Tibial artery (tissue), 4 donors: ENCODE measurements at regions not wholly inside any gene's neighbourhood (a gene's known extent, or its start where the extent isn't known, plus 50 kb on each side); places are given as distances from the start of the nearest gene placed in this dataset.
"Not testable (repeated sequence)": the region's sequence is repeated elsewhere in the genome, so short reads cannot be mapped to it uniquely, and the experiment has no call there.

Source experiments
- DNase-seq, 2 donors: peaks; one replicate each; pipeline ENCODE4 v3.0.0-alpha.2; 2019
- H3K27ac ChIP-seq, 2 donors: fragments of 200-600 bp; sonication (generic) in 1 of 2; 1 replicate in 1 of 2; 2 replicates in 1 of 2; pipeline ENCODE4 v1.5.1; 2018 to 2019; ENCODE audit warnings: mild to moderate bottlenecking in 1 of 2
- H3K27me3 ChIP-seq, 2 donors: fragments of 200-600 bp; sonication (generic) in 1 of 2; one replicate each; pipeline versions ENCODE4 v1.5.1 to v1.6.0; 2016 to 2019
- H3K36me3 ChIP-seq, 3 donors: fragments of 200-600 bp; sonication (generic) in 2 of 3; one replicate each; pipeline ENCODE4 v1.5.1; 2016 to 2019; ENCODE audit warnings: mild to moderate bottlenecking in 2 of 3
- H3K4me1 ChIP-seq, 4 donors: fragments of 200-600 bp; sonication (generic) in 2 of 4; 1 replicate in 3 of 4; 2 replicates in 1 of 4; pipeline ENCODE4 v1.5.1; 2016 to 2019
- H3K4me3 ChIP-seq, 2 donors: fragments of 200-600 bp; sonication (generic) in 1 of 2; 1 replicate in 1 of 2; 2 replicates in 1 of 2; pipeline ENCODE4 v1.5.1; 2018 to 2019; ENCODE audit warnings: mild to moderate bottlenecking in 2 of 2
- H3K9me3 ChIP-seq, 3 donors: fragments of 200-600 bp; sonication (generic) in 1 of 3; one replicate each; pipeline ENCODE4 v1.5.1; 2016 to 2019
- intact Hi-C: fragments of 100-400 bp; cut with DNase I; formaldehyde crosslinking; loops from one replicate; pipeline ENCODE4 v1.15.0; 2023; ENCODE audit warnings: low total_unique reads
- TF ChIP-seq, protein P1 (sequence below), 2 experiments: fragments of 200-600 bp in 1 of 2; fragments of 450-650 bp in 1 of 2; IDR thresholded peaks; one replicate each; pipeline ENCODE4 v1.5.1; 2017 to 2019; ENCODE audit warnings: antibody characterized with exemption in 2 of 2, mild to moderate bottlenecking in 1 of 2, moderate library complexity in 1 of 2

DNA sequence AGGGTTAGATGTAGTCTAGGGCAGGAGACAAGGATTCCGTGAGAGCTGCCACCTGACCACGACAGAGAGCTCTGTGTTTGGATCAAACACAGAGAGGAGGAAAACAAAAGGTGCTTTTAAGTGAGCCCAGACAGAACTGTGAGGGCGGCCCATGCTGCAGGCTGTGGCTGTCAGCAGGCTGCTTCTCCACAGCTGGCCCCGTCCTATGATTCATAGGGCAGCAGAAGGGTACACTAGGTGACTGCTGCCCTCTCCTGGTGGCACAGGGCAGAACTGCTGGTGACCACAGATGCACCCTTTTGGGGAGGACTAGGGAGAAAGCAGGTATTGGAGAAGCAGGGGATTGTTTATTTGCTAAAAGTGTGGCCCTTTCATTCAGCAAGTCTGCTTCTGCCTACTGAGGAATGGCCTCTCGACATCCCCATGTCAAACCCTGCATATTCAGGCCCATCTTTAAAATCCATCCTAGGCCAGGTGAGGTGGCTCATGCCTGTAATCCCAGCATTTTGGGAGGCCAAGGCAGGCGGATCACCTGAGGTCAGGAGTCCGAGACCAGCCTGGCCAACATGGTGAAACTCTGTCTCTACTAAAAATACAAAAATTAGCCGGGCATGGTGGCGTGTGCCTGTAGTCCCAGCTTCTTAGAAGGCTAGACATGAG, 234.4 kb upstream of the FRG2C start:
- intact Hi-C loops, result loop anchor here (10.0 kb wide), 1 partner anchor 145 kb away; no protein-coding TSS in a partner anchor
- H3K4me3 ChIP-seq, H3K27me3 ChIP-seq, H3K27ac ChIP-seq, H3K9me3 ChIP-seq: not testable (repeated sequence)
- DNase-seq, result peak; percentile 81 to 84
- Histone ChIP-seq H3K36me3 (peaks cover 15 to 47% (median 30%) of the 10 kb centered on the region in 3 donors), H3K4me1 (peaks cover 0 to 44% (median 30%) of the 10 kb centered on the region in 4 donors)
- TF ChIP-seq, protein P1, sequence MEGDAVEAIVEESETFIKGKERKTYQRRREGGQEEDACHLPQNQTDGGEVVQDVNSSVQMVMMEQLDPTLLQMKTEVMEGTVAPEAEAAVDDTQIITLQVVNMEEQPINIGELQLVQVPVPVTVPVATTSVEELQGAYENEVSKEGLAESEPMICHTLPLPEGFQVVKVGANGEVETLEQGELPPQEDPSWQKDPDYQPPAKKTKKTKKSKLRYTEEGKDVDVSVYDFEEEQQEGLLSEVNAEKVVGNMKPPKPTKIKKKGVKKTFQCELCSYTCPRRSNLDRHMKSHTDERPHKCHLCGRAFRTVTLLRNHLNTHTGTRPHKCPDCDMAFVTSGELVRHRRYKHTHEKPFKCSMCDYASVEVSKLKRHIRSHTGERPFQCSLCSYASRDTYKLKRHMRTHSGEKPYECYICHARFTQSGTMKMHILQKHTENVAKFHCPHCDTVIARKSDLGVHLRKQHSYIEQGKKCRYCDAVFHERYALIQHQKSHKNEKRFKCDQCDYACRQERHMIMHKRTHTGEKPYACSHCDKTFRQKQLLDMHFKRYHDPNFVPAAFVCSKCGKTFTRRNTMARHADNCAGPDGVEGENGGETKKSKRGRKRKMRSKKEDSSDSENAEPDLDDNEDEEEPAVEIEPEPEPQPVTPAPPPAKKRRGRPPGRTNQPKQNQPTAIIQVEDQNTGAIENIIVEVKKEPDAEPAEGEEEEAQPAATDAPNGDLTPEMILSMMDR (IDR thresholded peaks at IDR 0.05), result peak; percentile 85 to 86

DNA sequence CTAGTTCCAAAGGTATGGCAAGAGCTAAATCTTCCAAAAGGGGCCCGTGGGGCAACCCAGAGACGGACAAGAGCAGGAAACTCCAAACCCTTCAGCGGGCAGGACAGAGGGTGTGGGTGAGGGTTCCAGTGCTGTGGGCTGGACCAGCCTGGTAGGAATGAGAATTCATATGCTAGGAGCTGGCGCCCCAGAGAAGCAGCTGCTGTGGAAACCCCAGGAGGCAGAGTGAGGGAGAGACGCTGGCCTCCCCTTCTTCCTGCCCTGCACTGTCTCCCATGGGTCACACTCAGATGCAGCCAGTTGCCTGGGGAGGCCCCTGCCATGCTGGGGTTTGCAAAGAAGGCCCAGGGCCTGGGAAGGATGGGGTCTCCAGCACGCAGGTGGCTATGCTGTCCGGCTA, 233.7 kb upstream of the FRG2C start:
- Histone ChIP-seq H3K4me1 (peaks cover 0 to 44% (median 30%) of the 10 kb centered on the region in 4 donors), H3K36me3 (peaks cover 15 to 44% (median 27%) of the 10 kb centered on the region in 3 donors)
- H3K27me3 ChIP-seq, DNase-seq, H3K4me3 ChIP-seq, intact Hi-C loops, H3K9me3 ChIP-seq, H3K27ac ChIP-seq: not testable (repeated sequence)

DNA sequence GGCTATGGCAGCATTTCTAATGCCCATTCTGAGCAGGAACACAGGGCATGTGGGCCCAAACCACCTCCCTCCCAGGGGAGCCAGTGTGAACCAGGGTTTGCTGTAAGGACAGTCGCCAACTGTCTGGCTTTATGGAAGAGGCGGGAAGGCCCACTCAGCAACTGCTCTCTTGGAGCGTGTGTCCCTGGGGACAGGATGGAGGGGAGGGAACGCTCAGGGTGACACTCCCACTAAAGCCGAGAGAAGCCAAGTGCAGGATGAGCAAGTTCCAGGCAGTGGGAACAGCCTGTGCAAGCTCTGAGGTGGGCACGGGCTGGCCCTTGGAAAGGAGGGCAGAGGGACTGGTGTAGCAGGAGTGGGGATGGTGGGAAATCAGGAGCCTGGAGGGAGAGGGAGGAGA, 233.0 kb upstream of the FRG2C start:
- H3K27me3 ChIP-seq, H3K27ac ChIP-seq, intact Hi-C loops, DNase-seq, H3K9me3 ChIP-seq, H3K4me3 ChIP-seq: not testable (repeated sequence)
- Histone ChIP-seq H3K36me3 (peaks cover 7 to 37% (median 20%) of the 10 kb centered on the region in 3 donors), H3K4me1 (peaks cover 0 to 45% (median 32%) of the 10 kb centered on the region in 4 donors)

DNA sequence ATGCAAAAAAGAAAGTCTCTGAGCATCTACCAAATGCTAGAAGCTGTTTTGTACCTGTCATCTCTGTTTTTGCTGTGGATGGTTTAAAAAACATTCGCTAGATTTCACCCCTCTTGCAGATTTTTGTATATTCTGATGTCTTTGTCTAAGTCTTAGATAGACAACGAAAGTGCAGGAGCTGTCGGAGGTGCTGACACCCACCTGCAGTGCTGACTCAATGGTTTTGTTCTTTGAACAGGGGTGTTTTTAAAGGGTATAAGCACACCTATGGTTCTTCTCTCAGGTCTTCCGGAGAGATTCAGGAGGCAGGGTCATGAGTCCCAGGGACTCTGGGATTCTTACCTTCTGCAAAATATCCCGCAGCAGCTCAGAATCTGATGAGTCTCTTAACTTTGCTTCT, 231.7 kb upstream of the FRG2C start:
- H3K4me3 ChIP-seq, intact Hi-C loops, H3K27me3 ChIP-seq, H3K9me3 ChIP-seq, DNase-seq: not testable (repeated sequence)
- peak overlapping the region; percentile 91 to 93 for H3K27ac ChIP-seq
- H3K36me3 ChIP-seq, result peaks cover 0 to 24% (median 11%) of the 10 kb centered on the region in 3 donors
- peaks cover 0 to 48% (median 35%) of the 10 kb centered on the region in 4 donors for H3K4me1 ChIP-seq

DNA sequence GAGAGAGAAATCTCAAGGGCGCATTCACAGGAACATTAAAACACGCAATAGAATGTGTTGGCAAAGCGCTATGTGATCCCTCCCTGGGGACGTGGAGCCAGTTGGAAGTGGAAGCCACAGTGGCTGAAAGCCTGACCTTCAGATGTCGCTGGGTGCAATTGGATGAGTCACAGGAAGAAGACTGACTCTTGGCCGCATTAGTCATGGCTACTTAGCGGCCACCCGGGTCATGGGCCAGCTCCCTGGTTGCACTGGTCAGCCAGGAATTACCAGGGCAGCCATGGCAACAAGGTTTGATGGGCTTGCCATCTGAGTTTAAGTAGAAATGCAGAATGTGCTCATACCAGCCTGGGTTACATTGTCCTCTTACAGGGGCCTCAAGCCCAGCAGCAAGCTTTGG, 231.2 kb upstream of the FRG2C start:
- H3K4me3 ChIP-seq, H3K27me3 ChIP-seq, H3K9me3 ChIP-seq, intact Hi-C loops: not testable (repeated sequence)
- peak overlapping the region; percentile 91 to 93 for H3K27ac ChIP-seq
- peaks cover 0 to 19% (median 7%) of the 10 kb centered on the region in 3 donors for H3K36me3 ChIP-seq
- peaks cover 0 to 48% (median 35%) of the 10 kb centered on the region in 4 donors for H3K4me1 ChIP-seq
- DNase-seq, result peak; percentile 91 to 96

DNA sequence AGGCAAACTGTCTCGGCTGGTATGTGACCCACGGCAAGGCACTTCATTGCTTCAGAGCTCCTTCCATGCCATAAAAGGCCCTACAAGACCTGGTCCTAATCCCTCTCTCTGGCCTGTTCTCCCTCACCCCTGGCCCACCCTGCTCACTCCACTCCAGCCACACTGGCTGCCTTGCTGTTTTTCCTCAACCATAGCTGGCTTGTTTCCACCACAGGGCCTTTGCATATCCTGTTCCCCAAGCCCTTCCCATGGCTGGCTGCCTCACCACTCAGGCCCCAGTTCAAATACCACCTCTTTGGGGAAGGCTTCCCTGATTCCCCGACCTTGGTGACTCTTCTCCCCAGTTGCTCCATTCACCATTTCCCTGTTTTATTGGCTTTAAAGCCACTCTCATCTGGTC, 230.8 kb upstream of the FRG2C start:
- H3K27me3 ChIP-seq, H3K9me3 ChIP-seq, H3K4me3 ChIP-seq, DNase-seq, intact Hi-C loops: not testable (repeated sequence)
- H3K27ac ChIP-seq, result peak overlapping the region; percentile 91 to 93
- H3K36me3 ChIP-seq, result peaks cover 0 to 17% (median 5%) of the 10 kb centered on the region in 3 donors
- peaks cover 0 to 48% (median 35%) of the 10 kb centered on the region in 4 donors for H3K4me1 ChIP-seq

DNA sequence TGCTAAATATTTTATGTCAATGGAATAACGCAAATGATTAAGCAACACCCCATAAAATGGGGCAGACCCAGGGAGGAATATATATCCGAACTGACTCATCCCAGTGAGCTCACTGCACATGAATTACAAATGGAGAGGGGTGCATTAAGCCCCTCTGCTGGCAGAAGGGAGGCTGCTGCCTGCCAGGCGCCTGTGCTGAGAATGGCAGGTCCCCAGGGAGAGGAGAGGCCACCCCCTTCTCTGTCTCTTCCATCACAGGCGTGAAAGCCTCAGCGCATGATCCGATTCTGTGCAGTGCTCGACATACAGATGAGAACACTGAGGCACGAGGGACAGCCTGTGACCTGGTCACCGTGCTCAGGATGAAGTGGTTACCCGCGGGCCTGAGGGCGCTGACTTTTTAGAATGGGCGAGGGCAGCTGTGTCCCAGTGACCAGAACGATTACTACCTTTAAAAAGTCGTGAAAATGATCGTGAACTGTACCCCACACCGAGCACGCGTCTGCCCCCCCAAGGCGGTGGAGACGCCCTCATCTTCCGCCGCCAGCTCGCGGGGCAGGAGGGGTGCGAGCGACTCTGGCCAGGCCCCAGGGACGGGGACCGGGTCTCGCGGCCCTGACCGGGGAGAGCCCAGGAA, 229.7 kb upstream of the FRG2C start:
- Histone ChIP-seq H3K36me3 (peaks cover 0 to 17% (median 5%) of the 10 kb centered on the region in 3 donors), H3K4me1 (peaks cover 0 to 46% (median 35%) of the 10 kb centered on the region in 4 donors), H3K4me3 (peak overlapping the region; percentile 75 to 91), H3K27ac (peak overlapping the region; percentile 91 to 93)
- H3K27me3 ChIP-seq, intact Hi-C loops, H3K9me3 ChIP-seq: not testable (repeated sequence)
- DNase-seq, result peak; percentile 27 to 73

DNA sequence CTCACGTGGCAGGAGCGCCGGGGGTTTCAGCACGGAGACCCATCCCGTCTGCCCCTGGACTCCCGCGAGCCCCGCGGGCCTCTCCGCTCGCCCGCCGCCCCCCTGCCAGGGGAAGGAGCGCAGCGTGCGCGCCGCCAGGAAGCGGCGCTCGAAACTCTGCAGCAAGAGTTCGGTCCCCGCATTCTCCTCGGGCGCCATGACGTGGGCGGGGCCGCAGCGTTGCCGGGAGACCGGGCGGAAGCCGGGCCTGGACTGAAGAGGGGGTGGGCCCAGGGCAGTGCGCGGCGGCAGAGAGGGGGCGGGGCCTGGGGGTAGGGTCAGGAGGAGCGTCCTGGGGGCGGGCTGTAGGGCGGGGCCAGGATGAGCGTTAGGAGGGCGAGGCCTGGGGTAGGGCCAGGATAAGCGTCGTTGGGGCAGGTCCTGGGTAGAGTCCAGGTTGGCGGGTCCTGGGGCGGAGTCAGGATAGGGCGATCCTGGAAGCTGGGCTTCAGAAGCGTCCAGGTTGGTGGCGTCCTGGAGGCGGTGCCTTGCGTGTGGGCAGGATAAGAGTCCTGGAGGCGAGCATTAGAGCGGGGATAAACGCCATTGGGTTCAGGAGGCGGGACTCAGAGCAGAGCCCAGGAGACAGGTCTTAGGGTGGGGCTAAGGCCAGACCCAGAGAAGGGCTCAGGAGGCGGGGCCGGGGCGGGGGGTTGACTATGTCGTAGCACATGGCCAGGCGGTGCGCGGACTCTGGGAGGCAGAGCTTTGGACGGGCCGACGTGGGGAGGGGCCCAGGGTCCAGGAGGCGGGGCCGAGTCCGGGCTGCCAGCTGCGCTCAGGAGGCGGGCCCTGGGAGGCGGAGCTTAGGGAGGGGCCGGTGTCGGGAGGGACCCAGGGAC, 229.0 kb upstream of the FRG2C start:
- peak overlapping the region; percentile 75 to 91 for H3K4me3 ChIP-seq
- intact Hi-C loops, H3K9me3 ChIP-seq, H3K27me3 ChIP-seq: not testable (repeated sequence)
- H3K27ac ChIP-seq, result peak overlapping the region; percentile 91 to 93
- H3K4me1 ChIP-seq, result peaks cover 0 to 45% (median 35%) of the 10 kb centered on the region in 4 donors
- DNase-seq, result peak; percentile 98 to 100
- H3K36me3 ChIP-seq, result peaks cover 0 to 17% (median 5%) of the 10 kb centered on the region in 3 donors

DNA sequence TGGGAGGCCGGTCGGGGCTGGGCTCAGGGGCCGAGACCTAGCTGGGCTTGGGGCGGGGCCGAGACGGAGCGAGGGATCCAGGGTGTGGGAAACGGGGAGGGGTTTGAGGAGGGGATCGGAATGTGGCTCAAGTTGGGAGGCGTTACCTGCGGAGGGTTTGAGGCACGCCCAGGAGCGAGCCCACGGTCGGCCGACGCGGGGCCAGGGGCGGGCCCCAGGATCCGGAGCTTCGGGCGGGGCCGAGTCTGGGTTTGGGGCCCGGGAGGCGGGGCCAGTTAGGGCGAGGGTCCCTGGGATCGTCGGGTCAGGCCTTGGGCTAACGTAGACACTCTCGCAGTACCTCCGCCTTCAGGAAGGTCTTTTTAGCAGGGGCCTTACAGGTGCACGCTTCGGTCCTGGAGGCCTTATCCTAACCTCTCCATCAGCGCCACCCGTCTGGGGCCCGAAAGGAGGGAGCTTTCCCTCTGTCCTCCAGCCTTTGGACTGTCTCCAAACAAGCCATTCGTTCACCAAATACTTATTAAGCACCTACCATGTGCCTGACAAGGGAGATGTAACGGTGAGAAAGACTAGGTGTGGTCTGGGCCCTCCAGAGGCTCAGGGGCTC, 228.2 kb upstream of the FRG2C start:
- Histone ChIP-seq H3K4me3 (peak overlapping the region; percentile 75 to 91), H3K4me1 (peaks cover 0 to 40% (median 35%) of the 10 kb centered on the region in 4 donors), H3K27ac (peak overlapping the region; percentile 91 to 93)
- H3K27me3 ChIP-seq, intact Hi-C loops, H3K36me3 ChIP-seq, DNase-seq, H3K9me3 ChIP-seq: not testable (repeated sequence)

DNA sequence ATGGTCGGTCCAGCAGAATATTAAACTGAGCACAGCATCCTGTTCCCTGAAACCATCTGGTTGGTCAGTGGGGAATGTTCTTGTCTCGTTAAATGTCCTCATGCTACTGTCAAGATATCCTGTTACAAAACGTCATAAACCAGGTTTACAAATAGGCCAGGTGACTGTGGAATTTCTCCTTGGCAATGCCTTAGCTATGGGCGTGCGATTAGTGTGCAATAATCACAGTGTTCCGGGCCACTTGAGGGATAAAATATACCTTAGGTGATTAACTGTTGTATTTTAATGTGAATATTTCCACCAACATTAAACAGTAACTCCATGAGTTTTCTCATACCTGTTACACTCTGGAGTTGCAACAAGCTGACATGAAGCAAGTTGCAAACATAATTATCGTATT, 223.1 kb upstream of the FRG2C start:
- H3K4me1 ChIP-seq, H3K36me3 ChIP-seq, intact Hi-C loops, H3K9me3 ChIP-seq, H3K27me3 ChIP-seq, DNase-seq, H3K4me3 ChIP-seq, H3K27ac ChIP-seq: not testable (repeated sequence)

DNA sequence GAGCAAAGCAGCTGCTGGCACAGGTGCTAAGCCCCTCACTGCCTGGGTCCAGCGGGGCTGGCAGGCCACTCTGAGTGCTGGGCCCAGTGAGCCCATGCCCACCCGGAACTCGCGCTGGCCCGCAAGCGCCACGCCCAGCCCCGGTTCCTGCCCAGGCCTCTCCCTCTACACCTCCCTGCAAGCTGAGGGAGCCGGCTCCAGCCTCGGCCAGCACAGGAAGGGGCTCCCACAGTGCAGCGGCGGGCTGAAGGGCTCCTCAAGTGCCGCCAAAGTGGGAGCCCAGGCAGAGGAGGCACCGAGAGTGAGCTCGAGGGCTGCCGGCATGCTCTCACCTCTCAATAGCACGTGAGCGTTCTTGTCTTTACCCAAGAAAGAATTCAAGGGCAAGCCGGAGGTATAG, 219.5 kb upstream of the FRG2C start:
- H3K4me1 ChIP-seq, DNase-seq: not testable (repeated sequence)

DNA sequence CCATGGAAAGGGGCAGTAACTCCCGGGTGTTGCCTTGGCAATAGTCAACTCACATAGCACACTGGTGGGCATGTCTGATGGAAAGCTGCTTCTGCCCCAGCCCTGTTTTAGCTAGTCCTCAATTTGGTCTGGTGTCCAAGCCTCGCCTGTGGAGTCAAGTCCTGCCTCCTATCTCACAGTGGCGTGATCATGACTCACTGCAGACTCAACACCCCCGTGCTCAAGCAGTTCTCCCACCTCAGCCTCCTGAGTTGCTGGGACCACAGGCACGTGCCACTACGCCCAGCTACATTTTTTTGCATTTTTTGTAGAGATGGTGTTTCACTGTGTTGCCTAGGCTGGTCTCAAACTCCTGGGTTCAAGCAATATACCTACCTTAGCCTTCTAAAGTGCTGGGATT, 218.9 kb upstream of the FRG2C start:
- DNase-seq, H3K4me3 ChIP-seq, H3K36me3 ChIP-seq, H3K27ac ChIP-seq, H3K27me3 ChIP-seq, H3K4me1 ChIP-seq, intact Hi-C loops, H3K9me3 ChIP-seq: not testable (repeated sequence)

More for the DNA sequence above, 219.5 kb upstream of the FRG2C start:
- H3K36me3 ChIP-seq, H3K9me3 ChIP-seq, H3K27ac ChIP-seq, H3K4me3 ChIP-seq, intact Hi-C loops, H3K27me3 ChIP-seq: not testable (repeated sequence)
